ENCODE measurements at regions not wholly inside any gene's neighbourhood (a gene's known extent, or its start where the extent isn't known, plus 50 kb on each side); places are given as distances from the start of the nearest gene placed in this dataset.
A peak's percentile ranks its signal among the peaks of the same experiment; 100 is the strongest.

DNA sequence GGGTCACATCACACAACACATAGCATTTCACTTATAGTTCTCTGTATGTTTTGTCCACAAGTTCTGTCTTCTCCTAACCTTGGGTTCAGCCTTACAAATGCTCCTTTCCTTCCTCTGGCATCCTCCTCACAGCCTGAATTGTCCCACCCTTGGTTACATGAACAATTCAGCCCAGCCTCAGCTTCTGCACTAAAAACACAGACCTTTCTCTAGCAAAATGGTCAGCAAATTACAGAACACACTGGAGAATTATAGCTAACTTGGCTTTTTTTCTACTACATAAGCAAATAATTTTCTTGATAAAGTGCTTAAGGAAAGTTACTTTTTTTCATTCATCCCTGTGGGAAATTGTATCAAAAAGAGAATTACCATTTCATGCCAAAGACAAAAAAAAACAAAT is 94.8 kb upstream of the COL5A2 start:
- H3K23ac ChIP-seq (ENCODE audit: low read length) = no peak overlapping the region
- H2AK5ac ChIP-seq (ENCODE audit: low read length) = no peak overlapping the region
- H4K8ac ChIP-seq (ENCODE audit: low read depth, low read length) = no peak overlapping the region

DNA sequence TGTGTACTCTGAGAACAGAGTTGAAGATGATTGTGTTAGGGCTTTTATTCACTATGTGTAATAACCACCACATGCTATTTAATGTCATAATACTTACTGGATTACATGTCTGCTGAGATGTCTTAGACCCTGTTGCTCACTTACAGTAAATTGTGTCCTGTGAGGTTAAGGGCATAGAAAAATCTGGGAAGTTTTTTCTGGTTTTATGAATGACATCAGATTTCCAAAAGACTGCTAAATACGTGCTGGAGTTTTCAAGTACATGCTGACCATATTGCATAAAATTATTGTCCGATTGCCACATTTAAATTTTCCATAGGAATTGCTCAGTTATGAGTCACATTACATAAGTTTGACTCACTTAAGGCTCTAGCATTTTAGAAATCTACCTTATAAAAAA is 96.7 kb upstream of the COL5A2 start:
- no CpG with 5 or more reads among the region's 2 CpGs for WGBS (ENCODE audit: extremely low coverage, insufficient coverage, low lambda C conversion rate)
- no peak overlapping the region for H3K18ac ChIP-seq (ENCODE audit: low read length)
- H3K4me3 ChIP-seq (ENCODE audit: low read length) = no peak overlapping the region

More for the DNA sequence above, 94.8 kb upstream of the COL5A2 start:
- no peak overlapping the region for H3K56ac ChIP-seq (ENCODE audit: low read length)
- H2BK120ac ChIP-seq (ENCODE audit: low read depth, low read length) = no peak overlapping the region
- H3K4me3 ChIP-seq (ENCODE audit: low read length) = no peak overlapping the region
- no peak for DNase-seq
- H3K27ac ChIP-seq (ENCODE audit: low read depth, low read length) = no peak overlapping the region
- no peaks in the 10 kb centered on the region for H3K36me3 ChIP-seq (ENCODE audit: control insufficient read depth, insufficient read depth, low read length)
- H3K79me2 ChIP-seq (ENCODE audit: control insufficient read depth, insufficient read depth, low read length) = no peaks in the 10 kb centered on the region
- H2BK5ac ChIP-seq (ENCODE audit: low read length) = no peak overlapping the region
- H3K4ac ChIP-seq (ENCODE audit: low read depth, low read length) = no peak overlapping the region
- H3K9ac ChIP-seq (ENCODE audit: low read length) = no peak overlapping the region
- no peaks in the 10 kb centered on the region for H3K79me1 ChIP-seq (ENCODE audit: low read length)
- no peak overlapping the region for H2BK15ac ChIP-seq (replicated peaks; ENCODE audit: low read depth)
- no peaks in the 10 kb centered on the region for H3K27me3 ChIP-seq (ENCODE audit: insufficient read depth, low read length, poor library complexity)
- H4K5ac ChIP-seq (ENCODE audit: low read length) = no peak overlapping the region
- H3K18ac ChIP-seq (ENCODE audit: low read length) = no peak overlapping the region
- no peak overlapping the region for H3K4me2 ChIP-seq (ENCODE audit: low read length)
- H3K4me1 ChIP-seq (ENCODE audit: control insufficient read depth, low read depth, low read length) = no peaks in the 10 kb centered on the region

DNA sequence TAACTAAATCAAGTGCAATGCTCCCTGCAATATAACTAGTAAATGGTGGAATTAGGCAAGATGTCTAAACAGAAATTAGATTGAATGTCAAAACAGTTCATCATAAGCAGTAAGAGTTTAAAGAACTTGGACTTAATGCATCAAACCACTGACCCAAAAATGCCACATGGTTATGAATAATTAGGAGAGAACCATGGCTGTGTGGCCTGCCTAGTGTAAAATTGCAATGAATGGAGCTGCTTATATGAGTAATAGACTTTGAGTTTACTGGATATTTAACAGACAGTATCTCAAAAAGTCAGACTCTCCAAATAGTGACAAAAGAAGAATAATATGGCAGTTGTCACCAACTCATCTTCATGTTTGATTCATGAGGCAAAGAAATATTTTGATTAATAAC is 101.6 kb upstream of the COL5A2 start:
- H4K5ac ChIP-seq (ENCODE audit: low read length) = no peak overlapping the region
- H3K18ac ChIP-seq (ENCODE audit: low read length) = no peak overlapping the region
- no peak overlapping the region for H2BK15ac ChIP-seq (replicated peaks; ENCODE audit: low read depth)
- H3K4me3 ChIP-seq (ENCODE audit: low read length) = no peak overlapping the region
- H3K4me2 ChIP-seq (ENCODE audit: low read length) = no peak overlapping the region
- H2BK5ac ChIP-seq (ENCODE audit: low read length) = no peak overlapping the region
- H2AK5ac ChIP-seq (ENCODE audit: low read length) = no peak overlapping the region
- no peak for DNase-seq
- H2BK120ac ChIP-seq (ENCODE audit: low read depth, low read length) = no peak overlapping the region
- no peak overlapping the region for H3K27ac ChIP-seq (ENCODE audit: low read depth, low read length)
- H3K36me3 ChIP-seq (ENCODE audit: control insufficient read depth, insufficient read depth, low read length) = no peaks in the 10 kb centered on the region
- no peaks in the 10 kb centered on the region for H3K4me1 ChIP-seq (ENCODE audit: control insufficient read depth, low read depth, low read length)
- H3K23ac ChIP-seq (ENCODE audit: low read length) = no peak overlapping the region
- no peaks in the 10 kb centered on the region for H3K79me1 ChIP-seq (ENCODE audit: low read length)
- no peaks in the 10 kb centered on the region for H3K27me3 ChIP-seq (ENCODE audit: insufficient read depth, low read length, poor library complexity)
- H3K56ac ChIP-seq (ENCODE audit: low read length) = no peak overlapping the region
- no peaks in the 10 kb centered on the region for H3K79me2 ChIP-seq (ENCODE audit: control insufficient read depth, insufficient read depth, low read length)
- no peak overlapping the region for H3K4ac ChIP-seq (ENCODE audit: low read depth, low read length)
- H3K9ac ChIP-seq (ENCODE audit: low read length) = no peak overlapping the region
- no peak overlapping the region for H4K8ac ChIP-seq (ENCODE audit: low read depth, low read length)

More for the DNA sequence above, 96.7 kb upstream of the COL5A2 start:
- no peak overlapping the region for H3K27ac ChIP-seq (ENCODE audit: low read depth, low read length)
- H2BK120ac ChIP-seq (ENCODE audit: low read depth, low read length) = no peak overlapping the region
- no peak overlapping the region for H4K5ac ChIP-seq (ENCODE audit: low read length)
- H3K4me2 ChIP-seq (ENCODE audit: low read length) = no peak overlapping the region
- no peaks in the 10 kb centered on the region for H3K79me2 ChIP-seq (ENCODE audit: control insufficient read depth, insufficient read depth, low read length)
- H2BK15ac ChIP-seq (replicated peaks; ENCODE audit: low read depth) = no peak overlapping the region
- H3K56ac ChIP-seq (ENCODE audit: low read length) = no peak overlapping the region
- H3K9ac ChIP-seq (ENCODE audit: low read length) = no peak overlapping the region
- H3K23ac ChIP-seq (ENCODE audit: low read length) = no peak overlapping the region
- DNase-seq = no peak
- no peaks in the 10 kb centered on the region for H3K27me3 ChIP-seq (ENCODE audit: insufficient read depth, low read length, poor library complexity)
- no peaks in the 10 kb centered on the region for H3K36me3 ChIP-seq (ENCODE audit: control insufficient read depth, insufficient read depth, low read length)
- no peak overlapping the region for H2AK5ac ChIP-seq (ENCODE audit: low read length)
- no peak overlapping the region for H2BK5ac ChIP-seq (ENCODE audit: low read length)
- H4K8ac ChIP-seq (ENCODE audit: low read depth, low read length) = no peak overlapping the region
- no peaks in the 10 kb centered on the region for H3K4me1 ChIP-seq (ENCODE audit: control insufficient read depth, low read depth, low read length)
- no peaks in the 10 kb centered on the region for H3K79me1 ChIP-seq (ENCODE audit: low read length)
- no peak overlapping the region for H3K4ac ChIP-seq (ENCODE audit: low read depth, low read length)

DNA sequence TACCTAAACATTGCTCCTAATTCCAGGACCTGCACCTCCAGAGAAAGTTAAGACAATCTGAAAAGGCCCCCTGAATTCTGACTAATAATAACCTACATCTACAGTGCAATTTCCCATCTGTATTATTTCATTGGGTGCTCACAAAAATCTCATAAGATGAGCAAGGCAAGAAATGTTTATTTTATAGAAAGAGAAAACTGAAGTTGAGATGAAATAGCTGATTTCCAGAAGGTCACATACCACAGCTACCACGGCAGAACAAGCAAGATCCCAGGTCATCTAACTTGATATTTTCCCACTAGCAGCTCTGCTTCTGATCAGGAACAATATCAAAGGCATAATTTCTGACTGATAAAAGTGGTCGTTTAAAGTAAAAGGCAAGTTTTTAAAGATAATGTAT is 105.8 kb upstream of the COL5A2 start:
- Histone ChIP-seq H2BK5ac (ENCODE audit: low read length) (no peak overlapping the region), H3K4me2 (ENCODE audit: low read length) (no peak overlapping the region), H3K4ac (ENCODE audit: low read depth, low read length) (no peak overlapping the region), H3K27me3 (ENCODE audit: insufficient read depth, low read length, poor library complexity) (no peaks in the 10 kb centered on the region), H3K36me3 (ENCODE audit: control insufficient read depth, insufficient read depth, low read length) (no peaks in the 10 kb centered on the region), H3K27ac (ENCODE audit: low read depth, low read length) (no peak overlapping the region), H3K9ac (ENCODE audit: low read length) (no peak overlapping the region), H2BK15ac (replicated peaks; ENCODE audit: low read depth) (no peak overlapping the region), H3K18ac (ENCODE audit: low read length) (peak overlapping the region; percentile 86), H3K56ac (ENCODE audit: low read length) (no peak overlapping the region), H2BK120ac (ENCODE audit: low read depth, low read length) (no peak overlapping the region), H3K4me1 (ENCODE audit: control insufficient read depth, low read depth, low read length) (no peaks in the 10 kb centered on the region), H4K5ac (ENCODE audit: low read length) (no peak overlapping the region), H3K79me1 (ENCODE audit: low read length) (no peaks in the 10 kb centered on the region), H3K79me2 (ENCODE audit: control insufficient read depth, insufficient read depth, low read length) (no peaks in the 10 kb centered on the region), H3K23ac (ENCODE audit: low read length) (no peak overlapping the region), H2AK5ac (ENCODE audit: low read length) (no peak overlapping the region), H3K4me3 (ENCODE audit: low read length) (no peak overlapping the region), H4K8ac (ENCODE audit: low read depth, low read length) (no peak overlapping the region)
- WGBS (ENCODE audit: extremely low coverage, insufficient coverage, low lambda C conversion rate) = no CpG with 5 or more reads among the region's 2 CpGs
- no peak for DNase-seq

DNA sequence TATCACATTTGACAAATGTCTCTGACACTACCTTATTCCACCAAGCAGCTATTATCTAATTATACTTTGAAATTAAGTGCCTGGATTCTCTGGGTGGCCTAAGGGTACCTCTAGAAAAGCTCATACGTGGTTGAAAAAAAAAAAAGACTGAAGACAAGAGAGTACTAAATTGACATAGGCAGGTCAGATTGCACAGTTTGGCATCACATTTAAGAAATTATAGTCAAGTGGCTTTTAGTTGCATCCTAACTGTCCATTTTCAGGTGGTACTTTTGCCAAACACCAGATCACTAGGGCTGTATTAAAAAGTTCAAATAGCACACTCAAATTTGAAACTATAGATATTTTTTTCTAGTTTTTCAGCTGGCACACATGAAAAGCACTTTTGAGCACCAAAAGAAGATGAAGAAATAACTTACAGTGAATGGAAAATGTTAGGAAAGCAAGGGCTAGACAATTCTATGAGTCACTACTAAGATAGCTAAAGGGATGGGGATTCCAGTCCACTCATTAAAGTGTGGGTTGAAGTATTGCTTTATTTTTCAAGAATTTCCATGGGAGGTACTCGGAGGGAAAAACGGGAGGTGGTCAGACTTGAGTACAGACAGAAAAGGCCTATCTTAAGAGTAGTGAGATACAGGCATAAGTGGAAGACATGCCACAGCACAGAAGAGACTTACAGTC is 106.5 kb upstream of the COL5A2 start:
- H4K8ac ChIP-seq (ENCODE audit: low read depth, low read length) = no peak overlapping the region
- H2BK15ac ChIP-seq (replicated peaks; ENCODE audit: low read depth) = peak overlapping the region; percentile 57
- no peak overlapping the region for H2BK5ac ChIP-seq (ENCODE audit: low read length)
- H2AK5ac ChIP-seq (ENCODE audit: low read length) = no peak overlapping the region
- no peaks in the 10 kb centered on the region for H3K36me3 ChIP-seq (ENCODE audit: control insufficient read depth, insufficient read depth, low read length)
- no peaks in the 10 kb centered on the region for H3K79me2 ChIP-seq (ENCODE audit: control insufficient read depth, insufficient read depth, low read length)
- H3K56ac ChIP-seq (ENCODE audit: low read length) = peak overlapping the region; percentile 43
- no peak overlapping the region for H3K23ac ChIP-seq (ENCODE audit: low read length)
- no peak overlapping the region for H4K5ac ChIP-seq (ENCODE audit: low read length)
- peak; percentile 52 for DNase-seq
- H3K27ac ChIP-seq (ENCODE audit: low read depth, low read length) = no peak overlapping the region
- no peak overlapping the region for H2BK120ac ChIP-seq (ENCODE audit: low read depth, low read length)
- no peaks in the 10 kb centered on the region for H3K79me1 ChIP-seq (ENCODE audit: low read length)
- H3K4ac ChIP-seq (ENCODE audit: low read depth, low read length) = no peak overlapping the region
- peak overlapping the region; percentile 75 for H3K18ac ChIP-seq (ENCODE audit: low read length)
- no peak overlapping the region for H3K4me3 ChIP-seq (ENCODE audit: low read length)
- H3K9ac ChIP-seq (ENCODE audit: low read length) = no peak overlapping the region
- no peaks in the 10 kb centered on the region for H3K4me1 ChIP-seq (ENCODE audit: control insufficient read depth, low read depth, low read length)
- no peaks in the 10 kb centered on the region for H3K27me3 ChIP-seq (ENCODE audit: insufficient read depth, low read length, poor library complexity)
- no CpG with 5 or more reads among the region's 3 CpGs for WGBS (ENCODE audit: extremely low coverage, insufficient coverage, low lambda C conversion rate)
- H3K4me2 ChIP-seq (ENCODE audit: low read length) = no peak overlapping the region

DNA sequence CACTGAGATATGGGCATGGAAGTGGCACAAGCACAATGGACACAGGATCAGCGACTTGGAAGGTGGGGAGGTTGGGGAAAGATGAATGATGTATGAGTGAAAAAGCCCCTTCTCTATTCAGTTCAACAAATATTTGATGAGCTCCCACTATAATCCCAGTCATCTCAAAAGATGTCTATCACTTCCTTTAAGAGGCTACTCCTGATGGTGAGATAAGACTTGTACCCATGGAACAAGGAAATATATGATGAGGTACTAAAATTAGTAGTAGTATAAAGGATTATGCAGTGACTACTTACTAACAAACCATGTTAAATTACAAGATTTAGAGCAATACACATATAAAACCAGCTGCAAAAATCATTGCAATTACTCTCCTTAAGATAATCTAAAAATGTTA is 107.8 kb upstream of the COL5A2 start:
- H3K27ac ChIP-seq (ENCODE audit: low read depth, low read length) = no peak overlapping the region
- H3K4me3 ChIP-seq (ENCODE audit: low read length) = no peak overlapping the region
- no peaks in the 10 kb centered on the region for H3K27me3 ChIP-seq (ENCODE audit: insufficient read depth, low read length, poor library complexity)
- H4K5ac ChIP-seq (ENCODE audit: low read length) = no peak overlapping the region
- no peak overlapping the region for H3K4me2 ChIP-seq (ENCODE audit: low read length)
- H3K36me3 ChIP-seq (ENCODE audit: control insufficient read depth, insufficient read depth, low read length) = no peaks in the 10 kb centered on the region
- no peaks in the 10 kb centered on the region for H3K4me1 ChIP-seq (ENCODE audit: control insufficient read depth, low read depth, low read length)
- H3K4ac ChIP-seq (ENCODE audit: low read depth, low read length) = no peak overlapping the region
- no peak overlapping the region for H3K9ac ChIP-seq (ENCODE audit: low read length)
- no peak overlapping the region for H2AK5ac ChIP-seq (ENCODE audit: low read length)
- H2BK15ac ChIP-seq (replicated peaks; ENCODE audit: low read depth) = no peak overlapping the region
- peak overlapping the region; percentile 61 for H3K18ac ChIP-seq (ENCODE audit: low read length)
- H3K79me2 ChIP-seq (ENCODE audit: control insufficient read depth, insufficient read depth, low read length) = no peaks in the 10 kb centered on the region
- no peak for DNase-seq
- no peak overlapping the region for H3K23ac ChIP-seq (ENCODE audit: low read length)
- peak overlapping the region; percentile 61 for H2BK120ac ChIP-seq (ENCODE audit: low read depth, low read length)
- H4K8ac ChIP-seq (ENCODE audit: low read depth, low read length) = no peak overlapping the region
- H3K56ac ChIP-seq (ENCODE audit: low read length) = peak overlapping the region; percentile 18
- no peaks in the 10 kb centered on the region for H3K79me1 ChIP-seq (ENCODE audit: low read length)
- WGBS (ENCODE audit: extremely low coverage, insufficient coverage, low lambda C conversion rate) = no CpG with 5 or more reads among the region's 1 CpG
- peak overlapping the region; percentile 82 for H2BK5ac ChIP-seq (ENCODE audit: low read length)

All from mesendoderm (in vitro differentiated cells).